OCI-LY1 (cell line): ENCODE measurements at regions not wholly inside any gene's neighbourhood (a gene's known extent, or its start where the extent isn't known, plus 50 kb on each side); places are given as distances from the start of the nearest gene placed in this dataset.

Experiments
- EZH2 ChIP-seq: fragments of 200-600 bp; sonication (generic), shearing (Covaris generic); IDR thresholded peaks from 2 replicates; pipeline ENCODE4 v1.8.0; 2017; ENCODE audit warnings: borderline replicate concordance, mixed run types, mild to moderate bottlenecking, antibody characterized with exemption, low read length, moderate library complexity, mixed read lengths
- TF ChIP-seq, protein P1 (sequence below): fragments of 200-600 bp; sonication (generic), shearing (Covaris generic); IDR thresholded peaks from 2 replicates; pipeline ENCODE4 v1.5.1; 2017; ENCODE audit warnings: mild to moderate bottlenecking, antibody characterized with exemption, low read length, moderate library complexity, mixed read lengths

DNA sequence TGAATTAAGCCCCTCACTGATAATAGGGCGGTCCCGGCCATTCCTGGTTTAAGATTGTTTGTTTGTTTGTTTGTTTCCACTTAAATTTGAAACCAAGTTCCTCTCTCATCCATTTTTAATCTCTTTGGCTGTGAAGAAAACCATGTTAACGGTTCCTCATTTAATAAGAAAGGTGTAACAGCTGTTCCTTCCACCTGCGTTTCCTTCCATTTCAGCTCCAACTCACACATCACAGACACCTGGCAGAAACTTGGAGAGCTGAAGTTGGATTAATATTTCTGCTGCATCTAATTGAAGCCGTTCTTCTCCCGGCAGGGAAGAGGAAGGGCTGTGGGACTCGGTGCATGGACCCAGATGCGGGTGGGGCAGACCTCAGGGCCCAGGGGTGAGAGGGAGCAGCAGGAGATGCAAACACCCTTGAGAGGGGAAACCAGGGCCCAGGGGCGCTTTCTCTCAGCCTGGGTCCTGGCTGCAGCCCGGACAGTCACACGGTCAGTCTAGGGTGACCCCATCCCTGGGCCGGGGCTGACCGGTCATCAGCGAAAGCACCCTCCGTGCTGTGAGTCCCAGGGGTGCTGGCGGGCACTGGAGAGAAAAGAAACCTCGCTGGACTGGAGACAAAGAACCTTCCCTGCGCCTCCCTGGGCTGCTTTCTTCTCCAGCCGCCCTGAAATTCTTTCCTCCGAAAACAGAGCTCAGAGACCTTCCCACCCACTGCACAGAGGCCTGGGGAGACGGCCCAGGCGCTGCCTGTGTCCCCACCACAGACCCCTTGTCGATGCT, 242.0 kb downstream of the BRD1 start:
- TF ChIP-seq EZH2, result no peak
- TF ChIP-seq, protein P1, sequence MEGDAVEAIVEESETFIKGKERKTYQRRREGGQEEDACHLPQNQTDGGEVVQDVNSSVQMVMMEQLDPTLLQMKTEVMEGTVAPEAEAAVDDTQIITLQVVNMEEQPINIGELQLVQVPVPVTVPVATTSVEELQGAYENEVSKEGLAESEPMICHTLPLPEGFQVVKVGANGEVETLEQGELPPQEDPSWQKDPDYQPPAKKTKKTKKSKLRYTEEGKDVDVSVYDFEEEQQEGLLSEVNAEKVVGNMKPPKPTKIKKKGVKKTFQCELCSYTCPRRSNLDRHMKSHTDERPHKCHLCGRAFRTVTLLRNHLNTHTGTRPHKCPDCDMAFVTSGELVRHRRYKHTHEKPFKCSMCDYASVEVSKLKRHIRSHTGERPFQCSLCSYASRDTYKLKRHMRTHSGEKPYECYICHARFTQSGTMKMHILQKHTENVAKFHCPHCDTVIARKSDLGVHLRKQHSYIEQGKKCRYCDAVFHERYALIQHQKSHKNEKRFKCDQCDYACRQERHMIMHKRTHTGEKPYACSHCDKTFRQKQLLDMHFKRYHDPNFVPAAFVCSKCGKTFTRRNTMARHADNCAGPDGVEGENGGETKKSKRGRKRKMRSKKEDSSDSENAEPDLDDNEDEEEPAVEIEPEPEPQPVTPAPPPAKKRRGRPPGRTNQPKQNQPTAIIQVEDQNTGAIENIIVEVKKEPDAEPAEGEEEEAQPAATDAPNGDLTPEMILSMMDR, result no peak
